Esophagus muscularis mucosa (tissue), 4 donors: ENCODE measurements at regions not wholly inside any gene's neighbourhood (a gene's known extent, or its start where the extent isn't known, plus 50 kb on each side); places are given as distances from the start of the nearest gene placed in this dataset.

Experiments used
- EP300 ChIP-seq: sonication (generic); formaldehyde crosslinking; IDR thresholded peaks from one replicate; pipeline ENCODE4 v1.6.1; 2017; ENCODE audit warnings: antibody characterized with exemption
- POLR2A ChIP-seq: fragments of 450-650 bp; IDR thresholded peaks from one replicate; pipeline ENCODE4 v1.6.1; 2017; ENCODE audit warnings: antibody characterized with exemption, moderate library complexity, mild to moderate bottlenecking, low read depth
- POLR2AphosphoS5 ChIP-seq, 2 donors: sonication (generic); formaldehyde crosslinking; IDR thresholded peaks; one replicate each; pipeline ENCODE4 v1.6.1; 2017; ENCODE audit warnings: antibody characterized with exemption in 2 of 2
- TF ChIP-seq, protein P1 (sequence below), 3 experiments: fragments of 200-600 bp in 2 of 3; fragments of 450-650 bp in 1 of 3; sonication (generic) in 2 of 3; IDR thresholded peaks; one replicate each; pipeline ENCODE4 v1.5.1; 2017 to 2019; ENCODE audit warnings: antibody characterized with exemption in 3 of 3, mild to moderate bottlenecking in 2 of 3, moderate library complexity in 1 of 3

GRCh38 chr1:87951409-87951808, 622.7 kb downstream of the LMO4 start:
- TF ChIP-seq, protein P1, sequence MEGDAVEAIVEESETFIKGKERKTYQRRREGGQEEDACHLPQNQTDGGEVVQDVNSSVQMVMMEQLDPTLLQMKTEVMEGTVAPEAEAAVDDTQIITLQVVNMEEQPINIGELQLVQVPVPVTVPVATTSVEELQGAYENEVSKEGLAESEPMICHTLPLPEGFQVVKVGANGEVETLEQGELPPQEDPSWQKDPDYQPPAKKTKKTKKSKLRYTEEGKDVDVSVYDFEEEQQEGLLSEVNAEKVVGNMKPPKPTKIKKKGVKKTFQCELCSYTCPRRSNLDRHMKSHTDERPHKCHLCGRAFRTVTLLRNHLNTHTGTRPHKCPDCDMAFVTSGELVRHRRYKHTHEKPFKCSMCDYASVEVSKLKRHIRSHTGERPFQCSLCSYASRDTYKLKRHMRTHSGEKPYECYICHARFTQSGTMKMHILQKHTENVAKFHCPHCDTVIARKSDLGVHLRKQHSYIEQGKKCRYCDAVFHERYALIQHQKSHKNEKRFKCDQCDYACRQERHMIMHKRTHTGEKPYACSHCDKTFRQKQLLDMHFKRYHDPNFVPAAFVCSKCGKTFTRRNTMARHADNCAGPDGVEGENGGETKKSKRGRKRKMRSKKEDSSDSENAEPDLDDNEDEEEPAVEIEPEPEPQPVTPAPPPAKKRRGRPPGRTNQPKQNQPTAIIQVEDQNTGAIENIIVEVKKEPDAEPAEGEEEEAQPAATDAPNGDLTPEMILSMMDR (IDR thresholded peaks at IDR 0.05): no peak
- no peak for TF ChIP-seq POLR2AphosphoS5 (IDR thresholded peaks at IDR 0.05)
- TF ChIP-seq POLR2A: no peak
- no peak for TF ChIP-seq EP300
